GM12878 (cell line): ENCODE measurements at regions not wholly inside any gene's neighbourhood (a gene's known extent, or its start where the extent isn't known, plus 50 kb on each side); places are given as distances from the start of the nearest gene placed in this dataset.
A peak's percentile ranks its signal among the peaks of the same experiment; 100 is the strongest.

ENCODE experiments used
- ATAC-seq: fragments of 200-7000 bp; cut with Tn5 transposase; 3 replicates; pipeline ENCODE4 v1.9.1; 2020; ENCODE audit warnings: mild to moderate bottlenecking, moderate library complexity
- BruUV-seq: library from RNA; stranded (reverse); fragments of 400-500 nt; replicated peaks from 2 replicates; lab custom pipeline; 2021; lab: Mats Ljungman, UMichigan
- CTCF ChIA-PET: fragments of 300-600 bp; sonication (Branson Sonifier 250); formaldehyde crosslinking; extraction: SDS; loops from one replicate; lab custom pipeline; 2021; ENCODE audit warnings: inconsistent platforms; lab: Yijun Ruan, JAX
- POLR2A ChIA-PET: fragments of 350-600 bp; formaldehyde crosslinking; extraction: SDS; loops from one replicate; lab custom pipeline; 2021; ENCODE audit warnings: inconsistent platforms; lab: Charles Lee
- RAD21 ChIA-PET: fragments of 300-600 bp; sonication (Branson Sonifier 250); formaldehyde crosslinking; loops from one replicate; lab custom pipeline; 2023; ENCODE audit warnings: antibody characterized with exemption; ENCODE audit not compliant: unreplicated experiment; lab: Charles Lee
- SMC1A ChIA-PET: fragments of 300-600 bp; sonication (Branson Sonifier 250); formaldehyde crosslinking; loops from one replicate; lab custom pipeline; 2023; ENCODE audit not compliant: unreplicated experiment, uncharacterized antibody; lab: Charles Lee
- DNase-seq: peaks from one replicate; pipeline ENCODE4 v3.0.0-alpha.2; 2011; ENCODE audit warnings: low read depth, low spot score
- FAIRE-seq: peaks from 3 replicates; lab custom pipeline; 2011; peaks lifted over from hg19 to GRCh38; lab: Jason Lieb, UNC
- H2AFZ ChIP-seq: 2 replicates; pipeline ENCODE4 v1.6.0; 2011; ENCODE audit warnings: low read depth, low read length, control low read depth; ENCODE audit not compliant: control insufficient read depth
- H3K27ac ChIP-seq: 2 replicates; pipeline ENCODE4 v1.5.1; 2011; ENCODE audit warnings: control low read depth; ENCODE audit not compliant: control insufficient read depth, insufficient read depth
- H3K27me3 ChIP-seq, 2 experiments: replicated peaks in 1 of 2; 2 replicates each; pipeline versions ENCODE4 v1.6.0 to v1.6.1; 2011; ENCODE audit warnings: low read length in 1 of 2; ENCODE audit not compliant: control insufficient read depth in 2 of 2, insufficient read depth in 2 of 2
- H3K36me3 ChIP-seq, 2 experiments: 2 replicates each; pipeline ENCODE4 v1.5.1; 2011; ENCODE audit warnings: low read length in 1 of 2; ENCODE audit not compliant: control insufficient read depth in 2 of 2, insufficient read depth in 2 of 2
- H3K4me1 ChIP-seq: 2 replicates; pipeline ENCODE4 v1.6.1; 2011; ENCODE audit warnings: mild to moderate bottlenecking, low read length, moderate library complexity, mixed read lengths; ENCODE audit not compliant: control insufficient read depth, insufficient read depth
- H3K4me2 ChIP-seq: 2 replicates; pipeline ENCODE4 v1.6.0; 2011; ENCODE audit warnings: control low read depth; ENCODE audit not compliant: control insufficient read depth, insufficient read depth
- H3K4me3 ChIP-seq: fragments of 200-600 bp; sonication (generic); 2 replicates; pipeline ENCODE4 v1.5.1; 2016
- H3K79me2 ChIP-seq: 2 replicates; pipeline ENCODE4 v1.6.0; 2011; ENCODE audit warnings: low read length; ENCODE audit not compliant: control insufficient read depth, insufficient read depth
- H3K9ac ChIP-seq: 2 replicates; pipeline ENCODE4 v1.8.0; 2011; ENCODE audit warnings: low read length, control low read depth, mixed read lengths; ENCODE audit not compliant: control insufficient read depth, insufficient read depth
- H3K9me3 ChIP-seq: replicated peaks from 3 replicates; pipeline ENCODE4 v1.5.1; 2011; ENCODE audit warnings: mild to moderate bottlenecking, low read length; ENCODE audit not compliant: control insufficient read depth, insufficient read depth
- H4K20me1 ChIP-seq: 2 replicates; pipeline ENCODE4 v1.6.0; 2011; ENCODE audit not compliant: control insufficient read depth, insufficient read depth
- BMI1 ChIP-seq: fragments of 450-650 bp; IDR thresholded peaks from 2 replicates; pipeline ENCODE4 v1.6.1; 2016; ENCODE audit warnings: mild to moderate bottlenecking, moderate library complexity, borderline replicate concordance
- FOXM1 ChIP-seq: IDR thresholded peaks from 2 replicates; pipeline ENCODE4 v1.6.1; 2012; ENCODE audit warnings: low read depth, mild to moderate bottlenecking, inconsistent platforms, low read length, moderate library complexity
- PAX5 ChIP-seq: IDR thresholded peaks from 2 replicates; pipeline ENCODE4 v1.6.1; 2011; ENCODE audit warnings: low read depth, low read length, borderline replicate concordance
- SMC3 ChIP-seq: IDR thresholded peaks from 2 replicates; pipeline ENCODE4 v1.6.1; 2011; ENCODE audit warnings: low read length, improper control_type of control experiment, borderline replicate concordance
- YY1 ChIP-seq: IDR thresholded peaks from 2 replicates; pipeline ENCODE4 v1.6.1; 2011; ENCODE audit warnings: low read depth, mild to moderate bottlenecking, low read length
- ZNF622 ChIP-seq: fragments of 450-650 bp; IDR thresholded peaks from 2 replicates; pipeline ENCODE4 v1.6.1; 2017; ENCODE audit warnings: mild to moderate bottlenecking, inconsistent platforms
- WGBS: methylation state at CpG from one replicate; pipeline ENCODE4 v1.1.6; 2016; ENCODE audit warnings: low lambda C conversion rate; ENCODE audit not compliant: insufficient replicate concordance, insufficient coverage; ENCODE audit errors: missing lambda C conversion rate; 5-methylcytosine and 5-hydroxymethylcytosine counted together
- in situ Hi-C: fragments of 300-500 bp; cut with MboI; formaldehyde crosslinking; loops from 9 replicates; pipeline ENCODE4 v1.14.3; 2018; ENCODE audit warnings: mixed read lengths
- intact Hi-C: fragments of 100-400 bp; cut with micrococcal nuclease; formaldehyde crosslinking; loops from one replicate; pipeline ENCODE4 v1.14.2; 2022; ENCODE audit not compliant: unreplicated experiment
- TF ChIP-seq, protein P1 (sequence below), 3 experiments: IDR thresholded peaks in 2 of 3; conservative IDR thresholded peaks in 1 of 3; 2 replicates each; pipeline ENCODE4 v1.5.1; 2011; ENCODE audit warnings: low read depth in 3 of 3, low read length in 3 of 3, mild to moderate bottlenecking in 3 of 3, control low read depth in 2 of 3, moderate library complexity in 2 of 3, inconsistent platforms in 1 of 3, mixed read lengths in 1 of 3; ENCODE audit not compliant: control insufficient read depth in 2 of 3, insufficient read depth in 1 of 3; ENCODE audit errors: extremely low read depth in 1 of 3
- TF ChIP-seq, protein P2 (sequence below): fragments of 450-650 bp; IDR thresholded peaks from 2 replicates; pipeline ENCODE4 v1.6.1; 2017; ENCODE audit warnings: borderline replicate concordance
- TF ChIP-seq, protein P3 (sequence below): fragments of 450-650 bp; IDR thresholded peaks from 2 replicates; pipeline ENCODE4 v1.6.1; 2017; ENCODE audit warnings: mild to moderate bottlenecking, moderate library complexity

GRCh38 chr4:102449751-102450352 is 51.3 kb upstream of the NFKB1 start (continued):
- TF ChIP-seq, protein P1, sequence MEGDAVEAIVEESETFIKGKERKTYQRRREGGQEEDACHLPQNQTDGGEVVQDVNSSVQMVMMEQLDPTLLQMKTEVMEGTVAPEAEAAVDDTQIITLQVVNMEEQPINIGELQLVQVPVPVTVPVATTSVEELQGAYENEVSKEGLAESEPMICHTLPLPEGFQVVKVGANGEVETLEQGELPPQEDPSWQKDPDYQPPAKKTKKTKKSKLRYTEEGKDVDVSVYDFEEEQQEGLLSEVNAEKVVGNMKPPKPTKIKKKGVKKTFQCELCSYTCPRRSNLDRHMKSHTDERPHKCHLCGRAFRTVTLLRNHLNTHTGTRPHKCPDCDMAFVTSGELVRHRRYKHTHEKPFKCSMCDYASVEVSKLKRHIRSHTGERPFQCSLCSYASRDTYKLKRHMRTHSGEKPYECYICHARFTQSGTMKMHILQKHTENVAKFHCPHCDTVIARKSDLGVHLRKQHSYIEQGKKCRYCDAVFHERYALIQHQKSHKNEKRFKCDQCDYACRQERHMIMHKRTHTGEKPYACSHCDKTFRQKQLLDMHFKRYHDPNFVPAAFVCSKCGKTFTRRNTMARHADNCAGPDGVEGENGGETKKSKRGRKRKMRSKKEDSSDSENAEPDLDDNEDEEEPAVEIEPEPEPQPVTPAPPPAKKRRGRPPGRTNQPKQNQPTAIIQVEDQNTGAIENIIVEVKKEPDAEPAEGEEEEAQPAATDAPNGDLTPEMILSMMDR (IDR thresholded peaks at IDR 0.05 in 2 of 3, conservative IDR thresholded peaks at IDR 0.05 in 1 of 3; ENCODE audit: control insufficient read depth in 2 of 3, extremely low read depth in 1 of 3, insufficient read depth in 1 of 3, low read depth in 3 of 3, low read length in 3 of 3): peak; percentile 60 to 85 (median 63); a peak in 5 of 6 replicates
- TF ChIP-seq SMC3: peak; percentile 97
- TF ChIP-seq YY1: peak; percentile 57; the same call in 1 of the 2 replicates
- 0 out of 2 replicates have a peak, but pooled peaks have one; percentile 35 for TF ChIP-seq FOXM1

- WGBS: 96% methylated on average over 3 of the region's 4 CpGs
- Histone ChIP-seq H3K36me3 (no peaks in the 10 kb centered on the region), H3K4me2 (no peak overlapping the region), H3K9ac (no peak overlapping the region), H2AFZ (no peak overlapping the region), H3K9me3 (no peaks in the 10 kb centered on the region), H4K20me1 (no peaks in the 10 kb centered on the region), H3K4me1 (no peaks in the 10 kb centered on the region), H3K27ac (no peak overlapping the region), H3K27me3 (no peaks in the 10 kb centered on the region; a peak in 1 of 4 replicates), H3K79me2 (no peaks in the 10 kb centered on the region), H3K4me3 (no peak overlapping the region)
- in situ Hi-C loops: no loop called here
- BruUV-seq: no TSS peak
- RAD21 ChIA-PET: no interaction called here
- SMC1A ChIA-PET: interaction anchor here (1.4 kb wide), 1 partner anchor 172 kb away, joined by 3 read pairs; no protein-coding TSS in a partner anchor
- CTCF ChIA-PET: interaction anchor here (0.9 kb wide), 1 partner anchor 48 kb away, joined by 4 read pairs; no protein-coding TSS in a partner anchor
- ATAC-seq (no peak), FAIRE-seq (no peak), DNase-seq (no peak)
- POLR2A ChIA-PET: no interaction called here
- intact Hi-C loops: loop anchor here (2.0 kb wide), 1 partner anchor 558 kb away; no protein-coding TSS in a partner anchor
- no peak for TF ChIP-seq PAX5
- no peak for TF ChIP-seq BMI1
- TF ChIP-seq, protein P2, sequence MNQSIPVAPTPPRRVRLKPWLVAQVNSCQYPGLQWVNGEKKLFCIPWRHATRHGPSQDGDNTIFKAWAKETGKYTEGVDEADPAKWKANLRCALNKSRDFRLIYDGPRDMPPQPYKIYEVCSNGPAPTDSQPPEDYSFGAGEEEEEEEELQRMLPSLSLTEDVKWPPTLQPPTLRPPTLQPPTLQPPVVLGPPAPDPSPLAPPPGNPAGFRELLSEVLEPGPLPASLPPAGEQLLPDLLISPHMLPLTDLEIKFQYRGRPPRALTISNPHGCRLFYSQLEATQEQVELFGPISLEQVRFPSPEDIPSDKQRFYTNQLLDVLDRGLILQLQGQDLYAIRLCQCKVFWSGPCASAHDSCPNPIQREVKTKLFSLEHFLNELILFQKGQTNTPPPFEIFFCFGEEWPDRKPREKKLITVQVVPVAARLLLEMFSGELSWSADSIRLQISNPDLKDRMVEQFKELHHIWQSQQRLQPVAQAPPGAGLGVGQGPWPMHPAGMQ: no peak
- TF ChIP-seq, protein P3, sequence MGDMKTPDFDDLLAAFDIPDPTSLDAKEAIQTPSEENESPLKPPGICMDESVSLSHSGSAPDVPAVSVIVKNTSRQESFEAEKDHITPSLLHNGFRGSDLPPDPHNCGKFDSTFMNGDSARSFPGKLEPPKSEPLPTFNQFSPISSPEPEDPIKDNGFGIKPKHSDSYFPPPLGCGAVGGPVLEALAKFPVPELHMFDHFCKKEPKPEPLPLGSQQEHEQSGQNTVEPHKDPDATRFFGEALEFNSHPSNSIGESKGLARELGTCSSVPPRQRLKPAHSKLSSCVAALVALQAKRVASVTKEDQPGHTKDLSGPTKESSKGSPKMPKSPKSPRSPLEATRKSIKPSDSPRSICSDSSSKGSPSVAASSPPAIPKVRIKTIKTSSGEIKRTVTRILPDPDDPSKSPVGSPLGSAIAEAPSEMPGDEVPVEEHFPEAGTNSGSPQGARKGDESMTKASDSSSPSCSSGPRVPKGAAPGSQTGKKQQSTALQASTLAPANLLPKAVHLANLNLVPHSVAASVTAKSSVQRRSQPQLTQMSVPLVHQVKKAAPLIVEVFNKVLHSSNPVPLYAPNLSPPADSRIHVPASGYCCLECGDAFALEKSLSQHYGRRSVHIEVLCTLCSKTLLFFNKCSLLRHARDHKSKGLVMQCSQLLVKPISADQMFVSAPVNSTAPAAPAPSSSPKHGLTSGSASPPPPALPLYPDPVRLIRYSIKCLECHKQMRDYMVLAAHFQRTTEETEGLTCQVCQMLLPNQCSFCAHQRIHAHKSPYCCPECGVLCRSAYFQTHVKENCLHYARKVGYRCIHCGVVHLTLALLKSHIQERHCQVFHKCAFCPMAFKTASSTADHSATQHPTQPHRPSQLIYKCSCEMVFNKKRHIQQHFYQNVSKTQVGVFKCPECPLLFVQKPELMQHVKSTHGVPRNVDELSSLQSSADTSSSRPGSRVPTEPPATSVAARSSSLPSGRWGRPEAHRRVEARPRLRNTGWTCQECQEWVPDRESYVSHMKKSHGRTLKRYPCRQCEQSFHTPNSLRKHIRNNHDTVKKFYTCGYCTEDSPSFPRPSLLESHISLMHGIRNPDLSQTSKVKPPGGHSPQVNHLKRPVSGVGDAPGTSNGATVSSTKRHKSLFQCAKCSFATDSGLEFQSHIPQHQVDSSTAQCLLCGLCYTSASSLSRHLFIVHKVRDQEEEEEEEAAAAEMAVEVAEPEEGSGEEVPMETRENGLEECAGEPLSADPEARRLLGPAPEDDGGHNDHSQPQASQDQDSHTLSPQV: no peak
- no peak for TF ChIP-seq ZNF622
Observed at GRCh38 chr4:102451266-102451665, 49.9 kb upstream of the NFKB1 start.
